Central memory CD4-positive, alpha-beta T cell (primary cell): ENCODE measurements at regions not wholly inside any gene's neighbourhood (a gene's known extent, or its start where the extent isn't known, plus 50 kb on each side); places are given as distances from the start of the nearest gene placed in this dataset.

Experiments
- DNase-seq: peaks from one replicate; pipeline ENCODE4 v3.0.0; 2022

DNA sequence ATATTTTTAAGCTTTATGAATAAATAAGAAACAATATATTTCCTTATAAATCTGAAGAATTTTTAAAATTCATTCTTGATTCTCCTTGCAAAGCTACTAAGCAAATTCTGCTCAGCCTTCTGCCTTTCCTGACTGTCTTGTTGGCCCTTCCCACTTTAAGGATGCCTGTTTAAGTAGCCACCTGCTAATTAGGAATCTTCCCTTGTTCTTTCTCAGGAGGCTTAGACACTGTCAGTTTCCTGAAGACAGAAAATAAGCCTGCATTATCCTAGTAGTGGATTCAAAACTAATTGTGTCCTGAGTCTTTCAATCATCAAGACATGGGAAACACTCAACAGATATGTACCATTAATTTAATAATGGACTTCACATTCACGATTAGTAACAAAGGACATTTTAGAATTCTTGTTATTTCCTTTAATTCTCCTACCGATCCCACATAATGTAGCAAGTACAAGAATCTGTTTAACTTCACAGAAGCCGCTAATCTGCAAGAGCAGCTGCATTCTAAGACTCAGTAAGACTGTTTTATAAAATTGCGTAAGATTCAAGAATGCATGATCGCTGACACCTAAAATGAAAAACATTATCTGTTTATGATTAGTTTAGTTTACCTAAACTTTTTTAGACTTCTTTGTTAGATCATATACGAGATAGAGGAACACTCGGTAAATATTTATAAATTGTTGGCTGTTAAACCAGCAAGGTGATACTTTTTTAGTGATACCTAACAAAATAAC, 445.4 kb upstream of the DSEL start:
- DNase-seq, result no peak

GRCh38 chr18:67957684-67958083, 441.2 kb upstream of the DSEL start:
- DNase-seq, result no peak

GRCh38 chr18:67954594-67954993, 438.1 kb upstream of the DSEL start:
- DNase-seq, result no peak

GRCh38 chr18:67951137-67951536, 434.6 kb upstream of the DSEL start:
- DNase-seq, result no peak

DNA sequence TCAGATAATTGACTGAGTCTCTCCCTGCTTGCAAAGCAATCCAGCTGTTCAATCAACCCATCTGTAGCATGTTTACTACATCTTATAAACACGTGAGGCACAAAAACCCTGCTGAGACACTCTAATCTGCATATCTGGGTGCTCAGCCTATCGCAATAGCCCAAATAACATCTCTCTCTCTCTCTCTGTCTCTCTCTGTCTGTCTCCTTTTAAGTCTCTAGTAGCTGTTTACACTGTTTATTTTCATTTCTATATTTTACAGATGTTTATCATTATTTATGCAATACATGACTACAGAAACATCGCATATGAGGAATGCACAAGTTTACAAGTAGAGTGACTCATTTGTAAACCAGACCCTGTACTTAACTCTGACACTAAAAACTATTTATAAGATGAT, 422.1 kb upstream of the DSEL start:
- no peak for DNase-seq

- no peak for DNase-seq
These were observed 419.1 kb upstream of the DSEL start for GRCh38 chr18:67935638-67936037.

DNA sequence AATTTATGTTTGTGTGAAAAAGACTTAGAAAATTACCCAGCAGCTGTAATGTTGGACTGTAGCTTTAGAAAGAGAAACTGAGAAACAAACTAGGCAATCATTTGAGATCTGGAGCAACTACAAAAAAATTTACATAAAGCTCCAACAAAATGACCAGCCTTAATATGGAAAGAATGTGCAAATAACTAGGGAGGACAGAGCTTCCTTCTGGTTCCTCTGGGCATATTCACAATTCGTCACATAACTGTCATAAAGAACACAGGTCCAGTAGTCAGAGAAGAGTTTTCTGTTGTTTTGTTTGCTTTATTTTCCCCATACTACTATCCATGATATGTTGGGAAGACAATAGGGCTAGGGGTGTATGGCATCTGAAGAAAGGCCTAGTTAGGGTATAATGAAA, 416.8 kb upstream of the DSEL start:
- DNase-seq, result no peak

DNA sequence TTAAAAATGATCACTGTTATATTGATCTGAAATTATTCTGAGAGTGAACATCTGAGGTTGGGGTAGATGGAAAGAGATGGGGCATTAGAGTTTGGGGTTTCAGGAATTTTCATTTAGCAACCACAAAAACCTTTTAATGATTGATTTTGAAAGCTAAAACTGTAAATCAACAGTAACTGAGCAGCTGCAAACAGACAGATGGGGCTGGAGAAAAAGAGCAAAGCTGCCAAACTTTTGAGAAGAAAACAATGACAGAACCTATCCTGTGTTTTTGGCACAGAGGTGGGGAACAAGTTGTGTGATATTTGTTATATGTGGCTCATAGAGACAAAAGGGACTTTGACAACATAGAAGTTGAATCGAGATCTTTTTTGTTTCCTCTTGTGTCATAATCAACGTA, 415.8 kb upstream of the DSEL start:
- no peak for DNase-seq

DNA sequence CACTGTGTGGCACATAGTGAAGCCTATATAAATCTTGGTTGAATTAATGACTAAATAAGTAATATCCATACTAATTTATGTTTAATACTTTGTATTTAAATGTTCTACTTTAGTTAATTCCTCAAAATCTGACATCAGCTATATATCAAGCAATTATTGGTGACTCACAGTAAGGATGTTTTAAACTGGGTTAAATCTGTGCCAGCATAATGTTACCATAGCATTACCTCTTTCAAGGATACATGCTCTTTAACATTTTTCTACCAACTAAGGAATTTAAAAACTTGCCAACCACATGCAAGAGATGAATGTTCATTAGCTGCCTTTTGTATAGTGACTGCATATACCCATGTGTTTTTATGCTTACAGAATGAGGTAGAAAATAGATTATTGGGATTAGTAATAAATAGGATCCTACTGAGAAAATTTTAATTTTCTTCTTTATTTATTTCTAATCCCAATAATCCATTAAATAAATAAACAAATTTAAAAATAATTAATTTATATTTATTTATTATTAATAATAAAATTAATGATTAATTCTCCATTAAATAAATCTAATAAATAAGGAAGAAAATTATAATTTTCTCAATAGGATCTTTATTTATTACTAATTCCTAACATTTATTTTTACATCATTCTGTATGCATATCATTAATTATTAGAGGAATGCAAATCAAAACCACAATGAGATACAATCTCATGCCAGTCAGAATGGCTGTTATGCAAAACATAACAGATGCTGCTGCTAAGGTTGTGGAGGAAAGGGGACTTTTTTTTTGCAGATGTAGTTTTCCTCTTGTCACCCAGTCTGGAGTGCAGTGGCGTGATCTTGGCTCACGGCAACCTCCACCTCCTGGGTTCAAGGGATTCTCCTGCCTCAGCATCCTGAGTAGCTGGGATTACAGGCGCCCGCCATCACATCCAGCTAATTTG, 410.7 kb upstream of the DSEL start:
- no peak for DNase-seq

- no peak for DNase-seq
These were observed 408.1 kb upstream of the DSEL start for GRCh38 chr18:67924656-67925055.

DNA sequence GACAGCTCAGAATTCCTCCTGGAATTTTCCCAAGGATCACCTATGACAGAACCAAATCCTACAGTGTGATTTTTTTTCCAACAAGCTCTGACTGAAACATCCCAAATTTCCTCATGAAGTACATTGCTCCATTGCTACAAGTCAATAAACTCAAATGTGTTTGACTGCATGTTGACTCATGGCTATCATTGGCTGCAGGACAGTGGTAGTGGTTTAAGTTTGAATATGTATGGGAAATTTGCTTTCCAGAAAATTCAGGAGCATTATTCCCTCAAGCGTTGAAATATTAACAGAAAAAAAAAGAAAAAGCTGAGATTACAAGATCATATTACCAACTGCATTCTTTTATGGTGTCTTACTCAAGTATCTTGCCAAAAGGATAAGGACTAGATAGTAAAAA, 402.8 kb upstream of the DSEL start:
- DNase-seq, result no peak

GRCh38 chr18:67916097-67916496, 399.6 kb upstream of the DSEL start:
- DNase-seq, result no peak

DNA sequence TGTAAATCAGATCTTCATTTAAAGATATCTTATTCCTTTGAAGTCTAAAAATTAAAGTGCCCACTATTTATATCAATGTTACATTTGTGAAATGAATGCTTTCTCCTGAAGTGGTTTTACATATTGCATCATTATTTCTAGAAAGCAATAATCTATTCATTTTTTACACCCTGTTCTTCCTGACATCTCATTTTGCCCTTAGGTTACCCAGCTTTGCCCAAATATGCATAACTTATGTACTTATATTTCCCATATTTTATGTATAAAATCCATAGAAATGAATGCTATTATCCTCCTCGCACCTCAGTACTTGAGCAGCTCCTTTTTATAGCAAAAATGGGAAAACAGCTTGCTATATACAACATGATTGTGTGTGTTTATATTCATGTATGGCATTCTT, 396.5 kb upstream of the DSEL start:
- no peak for DNase-seq

GRCh38 chr18:67901573-67901972, 385.1 kb upstream of the DSEL start:
- DNase-seq, result no peak

DNA sequence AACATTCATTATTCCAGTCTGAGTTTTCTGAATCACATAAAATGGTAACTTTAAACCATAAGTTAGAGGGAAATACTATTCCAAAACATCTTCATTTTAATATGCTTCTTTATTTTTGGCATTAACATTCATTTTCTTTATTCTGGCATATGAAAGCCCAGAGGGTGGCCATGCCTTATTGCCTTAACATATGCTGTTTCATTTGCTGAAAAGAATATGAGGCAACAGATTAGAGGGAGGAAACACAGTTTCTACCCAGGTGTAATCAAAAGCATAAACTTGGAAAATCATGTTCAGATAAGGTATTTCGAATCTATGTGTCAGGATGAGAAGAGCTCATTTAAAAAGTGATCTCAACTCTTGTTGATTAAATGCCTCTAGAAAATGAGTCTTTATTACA, 379.9 kb upstream of the DSEL start:
- no peak for DNase-seq

- DNase-seq, result no peak
These were observed 377.4 kb upstream of the DSEL start for GRCh38 chr18:67893916-67894315.

GRCh38 chr18:67876871-67877270, 360.4 kb upstream of the DSEL start:
- no peak for DNase-seq

DNA sequence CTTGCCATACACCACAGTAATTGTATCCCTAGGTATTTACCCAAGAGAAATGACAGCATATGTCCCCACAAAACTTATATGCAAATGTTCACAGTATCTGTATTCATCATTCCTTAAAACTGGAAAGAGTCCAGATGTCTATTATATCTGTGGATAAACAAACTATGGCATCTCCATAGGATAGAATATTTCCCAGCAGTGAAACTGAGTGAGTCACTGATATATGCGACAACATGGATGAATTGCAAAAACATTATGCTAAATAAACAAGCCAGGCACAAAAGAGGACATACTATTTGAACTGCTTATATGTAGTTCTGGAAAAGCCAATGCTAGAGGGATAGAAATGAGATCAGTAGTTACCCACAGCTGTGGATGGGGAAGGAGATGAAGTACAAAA, 359.4 kb upstream of the DSEL start:
- no peak for DNase-seq

GRCh38 chr18:67875060-67875459, 358.5 kb upstream of the DSEL start:
- DNase-seq, result no peak

GRCh38 chr18:67865400-67865799, 348.9 kb upstream of the DSEL start:
- no peak for DNase-seq

DNA sequence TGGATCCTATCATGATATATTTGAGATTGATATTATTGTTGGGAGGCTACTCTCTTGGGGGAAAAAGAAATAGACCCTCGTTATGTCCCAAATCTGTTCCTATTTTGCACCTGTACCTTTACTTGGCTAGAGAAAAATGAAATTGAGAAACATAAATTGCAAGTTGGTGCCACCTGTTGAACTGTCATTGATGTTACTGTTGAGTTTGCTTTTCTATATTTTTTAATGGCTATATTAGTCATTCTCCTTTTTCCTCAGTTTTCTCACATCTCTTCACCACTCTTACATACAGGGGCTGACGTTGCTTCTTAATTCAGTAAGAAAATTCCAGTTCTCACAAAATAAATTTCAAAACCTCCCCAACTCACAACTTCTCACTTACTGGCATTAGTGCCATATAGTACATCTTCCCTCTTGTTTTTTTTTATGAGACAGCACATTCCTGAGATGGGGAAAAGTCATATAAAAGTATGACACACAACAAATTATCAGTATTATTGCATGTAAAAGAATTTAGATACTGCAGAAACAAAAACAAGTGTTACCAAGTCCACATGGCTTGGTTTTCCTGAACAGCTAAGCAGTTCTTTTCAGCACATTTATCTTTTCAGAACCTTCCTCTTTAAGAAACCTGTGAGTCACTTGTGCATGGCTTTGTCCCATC, 348.3 kb upstream of the DSEL start:
- DNase-seq, result no peak

GRCh38 chr18:67862069-67862468, 345.5 kb upstream of the DSEL start:
- no peak for DNase-seq

GRCh38 chr18:67854340-67854739, 337.8 kb upstream of the DSEL start:
- no peak for DNase-seq
